KMS-11 (cell line): ENCODE measurements at regions not wholly inside any gene's neighbourhood (a gene's known extent, or its start where the extent isn't known, plus 50 kb on each side); places are given as distances from the start of the nearest gene placed in this dataset.

ENCODE experiments used
- H2AFZ ChIP-seq: fragments of 200-600 bp; sonication (generic); 2 replicates; pipeline ENCODE4 v1.6.1; 2016; ENCODE audit warnings: antibody characterized with exemption, mixed run types, low read depth
- H3K27ac ChIP-seq: fragments of 200-600 bp; sonication (generic); 2 replicates; pipeline ENCODE4 v1.6.1; 2016; ENCODE audit warnings: mild to moderate bottlenecking, mixed run types
- H3K27me3 ChIP-seq: fragments of 200-600 bp; sonication (generic); 2 replicates; pipeline ENCODE4 v1.6.1; 2017; ENCODE audit warnings: mild to moderate bottlenecking, low read depth, mixed run types, moderate library complexity; ENCODE audit not compliant: insufficient read depth
- H3K36me3 ChIP-seq: fragments of 200-600 bp; sonication (generic); 2 replicates; pipeline ENCODE4 v1.6.1; 2017; ENCODE audit warnings: mild to moderate bottlenecking, mixed run types; ENCODE audit not compliant: insufficient read depth
- H3K4me1 ChIP-seq: fragments of 200-600 bp; sonication (generic); 2 replicates; pipeline ENCODE4 v1.6.1; 2016; ENCODE audit warnings: mild to moderate bottlenecking, low read depth, mixed run types; ENCODE audit not compliant: poor library complexity, severe bottlenecking
- H3K4me2 ChIP-seq: fragments of 200-600 bp; sonication (generic); 2 replicates; pipeline ENCODE4 v1.7.0; 2016; ENCODE audit warnings: mild to moderate bottlenecking, mixed run types
- H3K4me3 ChIP-seq: fragments of 200-600 bp; sonication (generic); IDR thresholded peaks from 2 replicates; pipeline ENCODE4 v1.6.1; 2017; ENCODE audit warnings: low read depth, low read length, mixed read lengths; ENCODE audit not compliant: insufficient read depth
- H3K79me2 ChIP-seq: fragments of 200-600 bp; sonication (generic); 2 replicates; pipeline ENCODE4 v1.6.1; 2016; ENCODE audit warnings: low read depth, mixed run types; ENCODE audit not compliant: insufficient read depth
- H3K9ac ChIP-seq: fragments of 200-600 bp; sonication (generic); 2 replicates; pipeline ENCODE4 v1.6.1; 2016; ENCODE audit warnings: mild to moderate bottlenecking, mixed run types
- H4K20me1 ChIP-seq: fragments of 200-600 bp; sonication (generic); 2 replicates; pipeline ENCODE4 v1.6.1; 2016; ENCODE audit warnings: mild to moderate bottlenecking, mixed run types; ENCODE audit not compliant: insufficient read depth
- CTCF ChIP-seq: fragments of 200-600 bp; sonication (generic); conservative IDR thresholded peaks from 2 replicates; pipeline ENCODE4 v1.6.1; 2017; ENCODE audit warnings: low read depth, mild to moderate bottlenecking, antibody characterized with exemption, low read length, moderate library complexity, mixed read lengths

GRCh38 chr5:120217001-120217400, 247.1 kb upstream of the PRR16 start:
- Histone ChIP-seq H3K27me3 (no peaks in the 10 kb centered on the region), H3K27ac (no peak overlapping the region), H3K4me2 (no peak overlapping the region), H3K36me3 (no peaks in the 10 kb centered on the region), H3K4me3 (no peak overlapping the region), H3K4me1 (no peaks in the 10 kb centered on the region), H4K20me1 (no peaks in the 10 kb centered on the region), H2AFZ (no peak overlapping the region), H3K9ac (no peak overlapping the region), H3K79me2 (no peaks in the 10 kb centered on the region)
- TF ChIP-seq CTCF, result no peak

GRCh38 chr5:120219988-120220387, 244.1 kb upstream of the PRR16 start:
- Histone ChIP-seq H3K27ac (no peak overlapping the region), H3K9ac (no peak overlapping the region), H3K4me3 (no peak overlapping the region), H2AFZ (no peak overlapping the region), H3K79me2 (no peaks in the 10 kb centered on the region), H4K20me1 (no peaks in the 10 kb centered on the region), H3K36me3 (no peaks in the 10 kb centered on the region), H3K4me1 (no peaks in the 10 kb centered on the region), H3K27me3 (no peaks in the 10 kb centered on the region), H3K4me2 (no peak overlapping the region)
- TF ChIP-seq CTCF, result no peak

- no peak for TF ChIP-seq CTCF
- H3K36me3 ChIP-seq, result no peaks in the 10 kb centered on the region
- no peaks in the 10 kb centered on the region for H3K27me3 ChIP-seq
- H2AFZ ChIP-seq, result no peak overlapping the region
- no peak overlapping the region for H3K27ac ChIP-seq
- no peaks in the 10 kb centered on the region for H4K20me1 ChIP-seq
- H3K79me2 ChIP-seq, result no peaks in the 10 kb centered on the region
- no peak overlapping the region for H3K9ac ChIP-seq
- no peak overlapping the region for H3K4me2 ChIP-seq
- H3K4me1 ChIP-seq, result no peaks in the 10 kb centered on the region
- no peak overlapping the region for H3K4me3 ChIP-seq
Measured at GRCh38 chr5:120225524-120225923, 238.6 kb upstream of the PRR16 start.

- Histone ChIP-seq H3K27me3 (no peaks in the 10 kb centered on the region), H3K4me1 (no peaks in the 10 kb centered on the region), H3K27ac (no peak overlapping the region), H3K4me3 (no peak overlapping the region), H3K9ac (no peak overlapping the region), H3K79me2 (no peaks in the 10 kb centered on the region), H3K36me3 (no peaks in the 10 kb centered on the region), H4K20me1 (no peaks in the 10 kb centered on the region), H2AFZ (no peak overlapping the region), H3K4me2 (no peak overlapping the region)
- TF ChIP-seq CTCF, result no peak
Measured at GRCh38 chr5:120228262-120229031, 235.7 kb upstream of the PRR16 start.
